Inferior parietal cortex (tissue), 1 donor: ENCODE measurements at regions not wholly inside any gene's neighbourhood (a gene's known extent, or its start where the extent isn't known, plus 50 kb on each side); places are given as distances from the start of the nearest gene placed in this dataset.

Experiments used
- DNase-seq: peaks from one replicate; pipeline ENCODE4 v3.0.0-alpha.2; 2016; ENCODE audit errors: extremely low spot score

DNA sequence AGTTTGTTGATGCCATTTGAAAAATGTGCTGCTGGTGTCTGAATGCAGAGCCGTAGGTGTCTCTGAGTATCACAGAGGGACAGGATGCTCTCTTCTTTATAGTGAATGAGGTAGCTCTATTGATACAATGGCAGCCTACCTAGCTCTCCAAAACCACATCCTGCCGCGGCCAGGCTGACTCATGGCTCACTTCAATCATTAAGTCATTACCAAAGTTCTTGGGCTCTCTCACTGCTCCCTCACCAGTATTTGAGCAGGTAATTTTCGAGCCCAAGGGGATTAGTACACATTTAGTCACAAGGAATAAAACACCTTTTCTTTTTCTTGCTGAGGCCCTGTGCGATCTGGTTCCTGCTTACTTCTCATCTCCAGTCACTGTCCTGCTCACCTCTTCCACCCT is 509.0 kb upstream of the LARGE1 start:
- DNase-seq, result no peak

DNA sequence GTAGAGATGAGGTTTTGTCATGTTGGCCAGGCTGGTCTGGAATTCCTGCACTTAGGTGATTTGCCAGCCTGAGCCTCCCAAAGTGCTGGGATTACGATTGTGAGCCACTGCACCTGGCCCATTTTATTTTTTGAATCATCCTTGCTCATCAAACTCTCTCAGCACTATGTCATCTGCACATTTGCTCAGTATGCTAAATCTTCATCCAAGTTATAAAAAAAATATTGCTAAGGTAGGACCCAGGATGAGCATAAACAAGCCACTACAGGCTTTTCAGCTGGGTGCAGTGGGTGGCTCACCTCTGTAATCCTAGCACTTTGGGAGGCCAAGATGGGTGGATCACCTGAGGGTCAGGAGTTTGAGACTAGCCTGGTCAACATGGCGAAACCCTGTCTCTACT is 510.1 kb upstream of the LARGE1 start:
- DNase-seq, result no peak

DNA sequence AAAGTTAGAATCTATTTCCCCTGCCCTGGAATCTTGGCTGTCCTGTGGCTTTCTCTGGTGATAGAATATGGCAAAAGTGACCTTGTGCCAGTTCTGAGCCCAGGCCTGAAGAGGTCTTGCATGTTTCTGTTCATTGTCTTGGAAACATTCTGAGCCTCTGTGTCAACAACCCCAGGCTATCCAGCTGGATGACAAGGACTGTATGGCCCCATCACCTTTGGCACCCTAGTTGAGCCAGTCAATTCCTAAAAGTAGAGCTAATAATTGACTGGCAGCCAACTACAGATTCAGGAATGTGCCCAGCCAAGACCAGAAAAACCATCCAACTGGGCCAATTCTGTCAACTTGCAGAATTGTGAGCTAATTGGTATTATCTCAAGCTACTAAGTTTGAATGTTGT is 514.1 kb upstream of the LARGE1 start:
- DNase-seq, result no peak

DNA sequence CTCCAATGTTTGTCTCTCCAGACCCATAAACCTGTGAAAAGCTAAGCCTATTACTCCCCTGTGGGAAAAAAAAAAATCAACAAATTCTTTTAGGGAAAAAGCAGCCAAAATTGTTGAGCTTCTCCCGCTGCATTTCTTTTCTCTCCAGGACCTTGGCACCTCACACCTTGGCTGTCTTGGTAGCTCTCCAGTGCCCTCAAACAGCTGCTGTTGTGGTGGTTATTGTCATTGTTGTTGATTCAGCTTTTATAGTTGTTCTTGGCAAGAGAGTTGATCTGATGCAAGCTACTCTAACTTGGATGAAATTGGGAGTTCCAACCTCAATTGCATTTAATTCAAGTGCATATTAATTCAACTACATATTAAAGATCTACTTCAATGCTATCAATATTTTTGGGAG is 516.9 kb upstream of the LARGE1 start:
- no peak for DNase-seq

DNA sequence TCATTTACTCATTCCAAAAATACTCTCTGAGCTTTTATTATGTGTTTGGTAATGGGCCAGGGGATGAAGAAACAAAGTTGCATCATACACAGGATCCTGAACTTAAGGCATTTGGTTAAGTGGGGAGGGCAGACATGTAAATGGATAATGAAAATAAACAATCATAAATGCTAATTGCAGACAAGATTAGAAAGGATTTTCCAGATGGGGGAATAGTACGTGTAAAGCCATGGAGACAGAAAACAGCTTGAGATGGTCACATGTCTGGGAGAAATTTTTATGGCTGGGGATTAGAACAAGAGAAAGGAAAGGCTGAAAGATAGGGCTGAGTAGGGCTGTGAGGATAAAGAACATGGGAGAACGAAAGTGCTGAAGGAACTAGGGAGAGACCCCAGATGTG is 534.3 kb upstream of the LARGE1 start:
- no peak for DNase-seq

DNA sequence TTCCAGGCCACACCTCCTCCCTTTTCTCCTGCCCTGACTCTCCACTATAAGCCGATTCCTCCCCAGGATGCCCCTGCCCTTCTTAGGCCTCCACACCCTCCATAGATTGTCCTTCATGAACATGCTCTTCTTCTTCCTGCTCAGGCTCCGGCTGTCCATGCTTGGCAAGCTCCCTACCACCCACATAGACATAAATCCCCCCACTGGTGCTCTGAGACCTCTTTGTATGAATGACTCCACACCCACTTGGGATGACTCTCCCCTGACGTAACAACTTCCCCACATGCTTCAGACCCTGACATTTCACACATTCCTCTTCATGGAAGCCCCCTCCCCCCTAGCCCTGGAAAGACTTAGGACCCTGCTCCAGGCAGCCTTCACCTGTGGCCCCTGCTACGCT is 542.5 kb upstream of the LARGE1 start:
- DNase-seq, result no peak

DNA sequence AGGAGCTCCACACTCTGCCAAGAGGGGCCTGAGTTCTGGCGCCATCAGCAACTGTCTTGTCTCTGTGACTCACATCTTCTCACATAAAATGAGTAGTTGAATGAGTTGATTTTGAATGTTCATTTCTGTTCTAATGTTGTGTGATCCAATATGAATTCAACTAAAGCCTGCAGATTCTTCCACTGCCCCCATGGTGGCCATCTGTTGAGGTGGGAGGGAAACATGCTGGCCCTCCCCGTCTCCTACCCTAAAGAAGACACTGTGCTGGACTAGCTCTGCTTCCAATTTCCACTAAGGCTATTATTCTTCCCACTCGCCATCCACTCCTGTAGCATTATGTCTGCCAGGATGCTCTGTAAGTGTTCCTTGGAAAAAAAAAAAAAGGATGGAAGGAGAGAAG is 555.6 kb upstream of the LARGE1 start:
- peak; percentile 24 for DNase-seq

DNA sequence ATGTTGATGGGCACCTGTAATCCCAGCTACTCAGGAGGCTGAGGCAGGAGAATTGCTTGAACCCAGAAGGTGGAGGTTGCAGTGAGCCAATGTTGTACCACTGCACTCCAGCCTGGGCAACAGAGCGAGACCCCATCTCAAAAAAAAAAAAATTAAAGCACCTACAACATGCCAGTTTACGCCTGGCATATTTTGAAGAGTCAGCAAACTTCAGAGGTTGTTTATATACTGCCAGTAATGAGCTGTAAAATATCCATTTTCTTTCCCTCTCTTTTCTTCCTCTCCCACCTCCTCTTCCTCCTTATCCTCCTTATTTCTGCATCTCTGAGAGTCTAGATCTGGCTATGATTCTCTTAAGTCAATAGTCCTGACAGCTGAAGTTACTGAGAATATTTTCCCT is 556.5 kb upstream of the LARGE1 start:
- DNase-seq, result no peak

DNA sequence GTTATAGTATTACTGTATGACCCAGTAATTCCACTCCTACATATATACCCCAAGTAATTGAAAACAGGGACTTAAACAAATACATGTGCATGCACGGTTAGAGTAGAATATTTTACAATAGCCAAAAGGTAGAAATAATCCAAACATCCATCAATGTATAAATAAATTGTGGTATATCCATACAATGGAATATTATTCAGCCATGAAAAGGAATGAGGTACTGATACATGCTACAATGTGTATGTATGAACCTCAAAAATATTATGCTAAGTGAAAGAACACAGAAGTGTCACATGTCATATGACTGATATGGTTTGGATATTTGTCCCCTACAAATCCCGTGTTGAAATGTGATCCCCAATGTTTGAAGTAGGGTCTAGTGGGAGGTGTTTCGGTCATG is 560.8 kb upstream of the LARGE1 start:
- DNase-seq, result no peak

DNA sequence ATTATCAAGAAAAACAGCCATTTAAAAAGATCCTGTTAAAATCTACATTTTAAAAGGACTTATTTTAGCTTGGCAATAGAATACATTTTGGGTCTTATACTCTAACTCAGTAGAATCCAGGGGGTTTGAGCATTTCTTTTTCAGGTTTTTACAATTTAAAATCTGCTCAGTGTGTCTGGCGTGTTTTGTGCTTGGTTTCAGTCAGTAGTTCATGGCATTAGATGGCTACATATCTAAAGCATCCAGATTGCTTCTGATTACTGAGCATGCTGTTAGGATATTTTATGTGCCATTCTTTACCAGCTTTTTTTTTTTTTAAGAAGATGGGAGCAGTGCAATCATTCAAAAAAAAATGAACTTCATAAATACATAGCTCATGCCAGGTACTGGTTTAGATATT is 566.1 kb upstream of the LARGE1 start:
- no peak for DNase-seq

DNA sequence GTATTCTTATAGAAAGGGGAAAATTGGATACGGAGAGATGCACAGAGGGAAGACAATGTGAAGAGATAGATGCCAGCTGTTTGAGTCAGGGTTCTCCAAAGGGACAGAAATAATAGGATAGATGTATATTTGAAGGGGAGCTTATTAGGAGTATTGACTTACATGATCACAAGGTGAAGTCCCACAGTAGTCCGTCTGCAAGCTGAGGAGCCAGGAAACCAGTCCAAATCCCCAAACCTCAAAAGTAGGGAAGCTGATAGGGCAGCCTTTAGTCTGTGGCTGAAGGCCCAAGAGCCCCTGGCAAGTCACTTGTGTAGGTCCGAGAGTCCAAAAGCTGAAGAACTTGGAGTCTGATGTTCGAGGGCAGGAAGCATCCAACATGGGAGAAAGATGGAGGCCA is 569.6 kb upstream of the LARGE1 start:
- DNase-seq, result no peak

DNA sequence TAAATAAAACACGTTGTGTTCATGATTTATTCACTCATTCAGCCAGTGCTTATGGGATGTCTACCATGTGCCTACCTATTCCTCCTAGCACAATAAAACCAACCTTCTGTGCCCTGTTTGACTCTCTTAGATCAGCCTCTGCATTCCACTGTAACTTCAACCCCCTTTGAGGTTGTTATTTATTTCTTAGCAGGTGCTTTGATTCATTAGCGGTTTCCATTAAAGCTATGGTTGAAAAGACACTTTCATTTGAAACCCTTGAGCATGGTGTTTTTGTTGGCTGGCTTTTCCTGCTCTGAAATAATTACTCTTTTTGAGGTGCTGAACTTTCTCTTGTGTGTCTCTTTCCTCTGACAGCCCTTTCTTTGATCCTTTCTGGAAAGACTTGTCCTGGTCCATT is 570.6 kb upstream of the LARGE1 start:
- no peak for DNase-seq

DNA sequence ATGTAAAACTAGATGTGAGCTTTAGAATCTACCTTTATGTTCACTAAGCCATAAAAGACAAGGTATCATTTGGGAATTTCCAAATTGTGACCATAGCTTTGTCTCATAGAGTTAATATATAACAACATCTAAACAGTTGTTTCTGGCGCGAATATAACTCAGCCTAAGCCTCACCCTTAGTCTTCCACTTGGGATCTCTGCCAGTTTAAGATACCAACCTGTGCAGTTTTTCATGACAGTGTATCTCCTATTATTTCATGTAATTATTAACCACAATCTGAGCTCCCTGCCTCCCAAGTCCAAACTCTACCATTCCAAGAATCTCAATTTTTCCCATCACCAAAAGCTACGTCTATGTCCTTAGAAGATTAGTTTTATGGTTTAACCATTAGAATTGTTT is 572.5 kb upstream of the ISX start:
- no peak for DNase-seq

DNA sequence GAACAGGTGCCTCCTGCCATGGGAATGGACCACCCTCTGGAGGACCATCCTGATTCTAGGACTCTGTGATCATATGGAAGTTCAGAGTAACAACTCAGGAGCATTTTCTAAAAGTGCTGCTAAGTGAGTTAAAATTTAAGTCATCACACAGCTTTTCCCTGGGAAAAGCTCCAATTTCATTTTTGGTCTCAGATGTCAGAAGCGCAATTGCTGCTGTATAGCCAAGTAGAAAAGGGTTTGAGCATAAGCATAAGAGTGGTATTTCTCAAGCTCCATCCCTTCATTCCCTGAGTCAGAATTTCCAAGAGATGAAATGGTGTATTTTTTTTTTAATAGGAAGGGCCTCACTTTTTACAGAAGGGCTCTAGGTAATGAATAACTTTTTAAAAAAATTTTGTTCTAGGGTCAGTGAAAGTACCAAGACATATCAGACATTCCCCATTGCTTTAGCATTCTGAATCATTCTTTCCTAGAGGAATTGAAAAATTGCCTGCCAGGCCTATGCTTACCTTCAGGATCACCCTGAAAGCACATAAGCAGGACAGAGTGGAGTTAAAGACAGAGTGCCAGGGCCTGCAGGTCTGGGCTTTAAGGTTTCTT is 564.5 kb upstream of the ISX start:
- DNase-seq, result peak; percentile 7

DNA sequence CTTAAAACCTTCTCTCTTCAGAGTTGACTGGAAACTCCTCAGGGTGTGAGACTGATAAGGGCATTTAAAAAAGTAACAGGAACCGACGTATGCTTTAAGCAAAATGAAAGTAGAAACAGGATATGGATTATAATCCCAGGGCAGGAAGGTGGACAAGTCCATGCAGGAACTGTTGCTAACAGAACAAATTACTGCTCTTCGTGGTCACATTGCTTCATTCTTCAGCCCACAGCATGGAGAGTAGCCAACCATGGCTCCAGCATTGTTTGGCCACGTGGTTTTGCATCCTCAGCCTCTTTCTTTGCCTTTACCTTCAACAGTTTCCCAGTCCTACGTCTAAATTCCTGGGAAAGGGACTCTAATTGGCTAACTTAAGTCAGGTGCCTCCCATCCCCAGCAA is 563.1 kb upstream of the ISX start:
- no peak for DNase-seq

DNA sequence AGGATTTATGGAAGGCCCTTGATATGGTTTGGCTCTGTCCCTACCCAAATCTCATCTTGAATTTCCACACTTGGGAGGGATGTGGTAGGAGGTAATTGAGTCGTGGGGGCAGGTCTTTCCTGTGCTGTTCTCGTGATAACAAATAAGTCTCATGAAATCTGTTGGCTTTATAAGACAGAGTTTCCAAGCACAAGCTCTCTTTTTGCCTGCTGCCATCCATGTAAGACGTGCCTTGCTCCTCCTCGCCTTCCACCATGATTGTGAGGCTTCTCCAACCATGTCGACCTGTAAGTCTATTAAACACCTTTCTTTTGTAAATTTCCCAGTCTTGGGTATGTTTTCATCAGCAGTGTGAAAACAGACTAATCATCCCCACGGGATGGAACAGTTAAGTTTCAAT is 557.2 kb upstream of the ISX start:
- no peak for DNase-seq

DNA sequence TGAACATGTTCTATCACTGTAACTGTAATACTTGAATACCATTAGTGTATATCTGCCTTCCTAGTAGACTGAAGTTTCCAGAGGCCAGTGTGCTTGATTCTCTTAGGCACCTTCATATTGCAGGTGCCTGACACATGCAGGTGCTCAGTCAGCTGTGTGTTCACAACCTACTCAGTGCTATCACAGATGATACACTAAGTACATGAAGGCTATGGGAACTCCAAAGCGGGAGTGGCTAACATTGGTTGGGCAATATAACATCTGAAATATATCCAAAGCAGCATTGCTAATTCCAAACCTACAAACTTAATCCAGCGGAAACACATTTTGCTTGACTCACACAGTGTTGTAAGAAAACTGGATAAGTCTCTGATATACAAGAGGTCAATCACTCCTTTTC is 539.3 kb upstream of the ISX start:
- no peak for DNase-seq

DNA sequence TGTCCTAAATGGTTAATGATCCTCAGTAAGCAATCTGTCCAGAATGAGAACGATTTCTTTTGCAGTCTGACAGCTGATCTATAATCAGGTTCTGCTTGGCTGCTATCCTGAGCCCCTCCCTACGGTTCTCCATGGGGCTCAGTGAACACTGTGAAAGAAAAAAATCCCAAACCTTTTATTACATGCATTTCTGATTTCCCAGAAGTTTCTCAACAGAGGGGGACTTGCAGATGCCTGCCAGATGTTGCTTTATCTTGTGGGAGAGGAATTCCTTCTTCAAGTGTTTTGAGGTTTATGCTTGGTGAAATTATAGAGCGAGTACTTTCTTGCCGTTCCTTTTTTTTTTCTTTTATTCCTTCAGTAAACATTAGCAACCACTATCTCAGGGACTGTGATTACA is 531.9 kb upstream of the ISX start:
- DNase-seq, result no peak

DNA sequence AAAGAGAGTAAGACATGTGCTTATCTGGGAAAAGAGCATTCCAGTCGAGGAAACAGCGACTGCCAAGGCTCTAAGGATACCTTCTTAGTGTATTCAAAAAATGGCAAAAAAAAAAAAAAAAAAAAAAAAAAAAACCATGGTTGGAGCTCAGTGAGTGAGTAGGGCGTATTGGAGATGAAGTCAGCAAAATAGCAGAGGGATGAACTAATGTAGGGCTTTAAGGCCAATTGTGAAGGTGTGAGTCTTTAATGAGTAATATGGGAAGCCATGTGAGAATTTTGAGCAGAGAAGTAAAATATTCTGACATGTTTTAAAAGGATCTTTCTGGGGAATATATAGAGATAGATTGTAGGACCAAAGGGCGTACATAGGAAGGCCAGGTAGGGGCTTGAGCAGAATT is 498.6 kb upstream of the ISX start:
- DNase-seq, result no peak

DNA sequence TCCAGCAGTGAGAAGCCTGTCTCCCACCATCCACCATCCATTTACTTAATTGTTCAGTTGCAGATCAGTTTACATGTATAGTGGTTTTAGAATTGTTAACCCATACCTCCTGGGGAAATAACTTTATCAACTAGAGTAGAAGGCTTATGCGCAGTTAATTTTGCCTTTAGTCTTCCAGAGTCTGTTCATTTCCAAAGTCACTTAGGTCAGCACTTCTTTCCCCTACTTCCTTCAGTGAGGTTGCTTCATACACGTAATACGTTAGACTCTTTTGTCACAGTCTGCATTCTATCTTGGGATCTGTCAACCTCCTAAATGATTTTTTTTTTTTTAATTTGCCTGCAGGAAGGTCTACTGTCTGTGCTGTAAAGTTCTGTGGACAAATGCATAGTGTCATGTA is 495.6 kb upstream of the ISX start:
- no peak for DNase-seq

DNA sequence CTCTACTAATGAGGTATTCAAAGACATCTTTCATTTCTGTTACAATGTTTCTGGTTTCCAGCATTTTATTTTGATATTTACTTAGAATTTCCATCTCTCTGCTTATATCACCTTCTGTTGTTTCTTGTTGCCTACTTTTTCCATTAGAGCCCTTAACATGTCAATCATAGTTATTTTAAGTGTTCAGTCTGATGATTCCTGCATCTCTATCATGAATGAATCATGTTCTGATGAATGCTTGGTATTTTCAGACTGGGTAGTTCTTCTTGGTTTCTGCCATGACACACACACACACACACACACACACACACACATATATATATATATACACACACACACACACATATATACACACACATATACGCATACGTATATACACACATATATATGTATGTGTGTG is 486.4 kb upstream of the ISX start:
- DNase-seq, result no peak

DNA sequence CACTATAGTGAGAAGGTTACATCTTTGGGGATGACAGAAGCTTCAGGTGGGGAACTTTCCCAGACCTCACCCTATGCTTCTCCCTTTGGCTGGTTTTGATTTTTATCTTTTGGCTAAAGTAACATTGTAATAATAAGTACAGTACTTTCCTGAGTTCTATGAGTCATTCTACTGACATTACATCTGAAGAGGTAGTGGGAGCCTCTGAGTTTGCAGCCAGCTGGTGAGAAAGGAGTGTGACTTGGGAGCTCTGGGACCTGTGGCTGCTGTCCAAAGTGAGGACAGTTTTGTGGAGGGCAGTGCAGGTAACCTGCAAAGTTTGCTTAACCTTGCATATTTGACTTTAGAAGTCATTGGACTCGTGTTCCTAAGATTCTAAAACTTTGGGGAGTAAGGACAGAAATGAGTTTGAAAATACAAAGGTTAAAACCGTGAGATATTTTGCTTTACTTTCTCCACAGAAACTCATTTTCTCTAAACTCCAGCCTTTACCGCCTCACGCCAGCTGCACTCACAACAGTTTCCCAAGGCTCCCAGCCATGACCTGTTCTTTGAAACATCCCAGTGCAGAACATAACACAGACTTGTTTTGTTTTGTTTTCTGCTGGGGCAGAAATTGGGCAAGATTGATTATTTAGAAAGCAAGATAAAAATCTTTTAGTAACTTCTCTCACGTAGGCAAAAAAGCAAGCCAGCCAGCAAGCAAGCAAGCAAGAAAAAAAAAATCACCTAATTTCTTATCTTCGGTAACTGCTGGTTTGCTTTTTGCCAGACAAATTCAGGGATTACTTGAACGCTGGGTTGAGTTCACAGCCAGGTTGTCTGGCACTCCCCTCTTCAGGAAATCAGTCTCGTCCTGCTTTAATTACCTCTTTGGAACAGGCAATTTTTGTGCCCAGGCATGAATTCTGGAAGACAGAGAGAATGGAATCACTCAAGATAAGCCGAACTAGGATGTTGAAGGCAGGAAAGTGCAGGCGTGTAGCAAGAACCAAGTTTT is 478.3 kb upstream of the ISX start:
- DNase-seq, result no peak

DNA sequence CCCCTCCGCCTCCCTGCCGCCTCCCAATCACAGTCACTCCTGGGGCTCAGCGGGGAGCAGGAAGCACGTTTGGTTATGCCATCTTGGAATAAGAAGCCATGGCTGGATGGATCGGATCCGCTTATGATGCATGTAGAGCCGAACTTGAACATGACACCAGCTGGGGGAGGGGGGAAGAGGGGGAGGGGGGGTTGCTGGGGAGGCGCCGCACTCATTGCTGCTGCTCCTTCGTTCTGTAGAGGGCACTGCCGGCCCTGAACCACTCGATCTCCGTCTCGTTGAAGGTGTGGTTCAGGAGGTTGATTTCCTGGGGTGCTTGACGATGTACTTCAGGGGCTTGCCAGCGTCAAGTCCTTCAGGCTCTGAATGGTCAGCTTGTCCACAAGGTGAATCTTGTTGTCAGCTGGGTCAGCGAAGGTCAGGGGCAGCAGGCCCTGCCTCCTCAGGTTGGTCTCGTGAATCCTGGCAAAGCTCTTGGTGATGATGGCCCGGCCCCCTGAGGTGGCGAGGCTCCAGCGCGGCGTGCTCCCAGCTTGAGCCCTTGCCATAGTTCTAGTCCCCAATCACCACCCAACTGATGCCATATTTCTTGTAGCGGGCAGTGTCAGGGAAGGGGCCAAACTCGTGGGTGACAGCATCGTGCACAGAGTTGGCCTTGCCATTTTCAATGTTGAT is 476.9 kb upstream of the ISX start:
- DNase-seq, result no peak
